ENCODE measurements at regions not wholly inside any gene's neighbourhood (a gene's known extent, or its start where the extent isn't known, plus 50 kb on each side); places are given as distances from the start of the nearest gene placed in this dataset.
"Not testable (repeated sequence)": the region's sequence is repeated elsewhere in the genome, so short reads cannot be mapped to it uniquely, and the experiment has no call there.

DNA sequence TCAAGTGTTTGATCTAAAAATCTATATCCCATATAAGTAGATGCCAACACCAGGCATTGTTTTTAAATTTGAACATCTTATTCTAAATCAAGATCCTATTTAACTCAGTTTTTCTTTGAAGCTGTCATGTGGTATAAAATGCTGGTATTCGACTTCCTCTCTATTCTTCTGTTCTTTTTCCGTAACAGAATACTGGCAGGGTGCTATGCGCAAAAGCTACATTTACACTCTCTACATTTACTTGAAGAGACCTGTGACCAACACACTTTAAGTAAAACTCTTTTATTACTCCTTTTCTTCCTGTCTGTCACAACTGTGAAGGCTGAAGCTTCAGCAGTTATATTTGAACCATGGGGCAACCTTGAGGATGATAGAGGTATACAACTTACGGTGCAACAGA lies 612.8 kb downstream of the C4orf33 start:
- in situ Hi-C loops (cut with HindIII; ENCODE audit: low pct_unique_long_range_greater_than_20kb, low sequenced_read_pairs) = no loop called here
- DNase-seq (ENCODE audit: low read depth) = no peak

- no peak for DNase-seq (ENCODE audit: low read depth)
- in situ Hi-C loops (cut with HindIII; ENCODE audit: low pct_unique_long_range_greater_than_20kb, low sequenced_read_pairs) = no loop called here
These were observed 642.2 kb downstream of the C4orf33 start for GRCh38 chr4:129738175-129738574.

DNA sequence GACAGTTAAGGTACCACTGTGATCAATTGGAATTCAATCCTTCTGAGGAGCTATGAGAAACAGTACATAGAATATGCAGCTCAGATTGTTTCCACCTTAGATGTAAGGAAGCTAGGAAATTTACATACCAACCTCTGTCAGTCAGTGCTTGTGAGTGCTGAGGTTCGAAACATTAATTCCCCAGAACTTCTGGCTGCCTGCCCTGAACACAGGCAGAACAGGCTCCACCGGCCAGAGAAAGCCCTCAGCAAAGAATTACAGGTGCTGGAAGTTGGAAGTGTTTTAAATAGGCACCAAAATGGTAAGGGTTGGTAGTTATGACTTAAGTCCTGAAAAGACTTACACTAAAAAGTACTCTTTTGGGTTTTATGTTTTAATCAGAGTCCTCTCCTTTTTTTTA lies 651.8 kb downstream of the C4orf33 start:
- DNase-seq (ENCODE audit: low read depth) = no peak
- in situ Hi-C loops (cut with HindIII; ENCODE audit: low pct_unique_long_range_greater_than_20kb, low sequenced_read_pairs) = no loop called here

GRCh38 chr4:129748991-129749390 lies 653.0 kb downstream of the C4orf33 start:
- in situ Hi-C loops (cut with HindIII; ENCODE audit: low pct_unique_long_range_greater_than_20kb, low sequenced_read_pairs) = no loop called here
- no peak for DNase-seq (ENCODE audit: low read depth)

GRCh38 chr4:129751646-129752045 lies 655.7 kb downstream of the C4orf33 start:
- in situ Hi-C loops (cut with HindIII; ENCODE audit: low pct_unique_long_range_greater_than_20kb, low sequenced_read_pairs) = no loop called here

DNA sequence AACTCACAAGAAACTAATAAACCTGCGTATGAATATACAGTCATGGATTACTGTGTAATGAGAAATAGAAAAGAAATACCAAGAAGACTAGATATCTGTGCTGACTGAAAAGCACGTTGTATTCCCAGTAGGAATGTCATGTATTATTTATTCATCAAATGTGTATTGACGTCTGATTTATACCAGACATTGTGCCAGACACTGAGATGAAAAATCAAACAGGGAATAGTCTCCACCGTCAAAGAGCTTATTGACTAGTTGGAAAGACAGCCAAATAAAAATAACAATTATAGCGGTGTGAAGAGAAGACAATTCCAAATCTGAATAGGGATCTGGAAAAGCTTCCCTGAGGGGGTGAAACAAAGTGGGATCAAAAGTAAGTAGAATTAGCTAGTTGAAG lies 687.6 kb downstream of the C4orf33 start:
- in situ Hi-C loops (cut with HindIII; ENCODE audit: low pct_unique_long_range_greater_than_20kb, low sequenced_read_pairs) = no loop called here

More at GRCh38 chr4:129751646-129752045, 655.7 kb downstream of the C4orf33 start:
- no peak for DNase-seq (ENCODE audit: low read depth)

GRCh38 chr4:129788486-129788885 lies 692.5 kb downstream of the C4orf33 start:
- no peak for DNase-seq (ENCODE audit: low read depth)
- in situ Hi-C loops (cut with HindIII; ENCODE audit: low pct_unique_long_range_greater_than_20kb, low sequenced_read_pairs) = no loop called here

More for the DNA sequence above, 687.6 kb downstream of the C4orf33 start:
- DNase-seq (ENCODE audit: low read depth) = no peak

GRCh38 chr4:129804461-129804981 lies 708.6 kb downstream of the C4orf33 start:
- in situ Hi-C loops (cut with HindIII; ENCODE audit: low pct_unique_long_range_greater_than_20kb, low sequenced_read_pairs) = no loop called here
- DNase-seq (ENCODE audit: low read depth) = no peak

DNA sequence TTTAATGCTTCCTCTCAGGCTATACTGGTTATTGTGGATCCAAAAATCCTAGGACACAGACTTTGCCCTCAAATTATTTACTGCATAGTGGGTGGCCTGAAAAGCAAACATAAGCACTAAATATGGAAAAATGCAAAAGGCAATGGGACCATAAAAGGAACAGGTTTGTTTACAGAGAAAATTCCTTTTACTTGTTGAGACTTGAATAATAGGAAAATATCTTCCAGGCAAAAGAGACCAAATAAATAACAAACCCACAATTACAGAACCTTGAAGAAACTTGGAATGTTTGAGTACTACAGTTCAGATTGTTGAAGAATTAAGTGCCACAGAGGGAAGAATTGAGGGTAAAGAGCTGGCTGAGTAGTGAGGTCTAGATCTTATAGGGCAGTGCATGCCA lies 711.0 kb downstream of the C4orf33 start:
- no peak for DNase-seq (ENCODE audit: low read depth)
- in situ Hi-C loops (cut with HindIII; ENCODE audit: low pct_unique_long_range_greater_than_20kb, low sequenced_read_pairs) = no loop called here

GRCh38 chr4:129808242-129808641 lies 712.3 kb downstream of the C4orf33 start:
- in situ Hi-C loops (cut with HindIII; ENCODE audit: low pct_unique_long_range_greater_than_20kb, low sequenced_read_pairs) = no loop called here
- no peak for DNase-seq (ENCODE audit: low read depth)

- in situ Hi-C loops (cut with HindIII; ENCODE audit: low pct_unique_long_range_greater_than_20kb, low sequenced_read_pairs) = no loop called here
- DNase-seq (ENCODE audit: low read depth) = no peak
These were observed 725.1 kb downstream of the C4orf33 start for GRCh38 chr4:129821073-129821472.

DNA sequence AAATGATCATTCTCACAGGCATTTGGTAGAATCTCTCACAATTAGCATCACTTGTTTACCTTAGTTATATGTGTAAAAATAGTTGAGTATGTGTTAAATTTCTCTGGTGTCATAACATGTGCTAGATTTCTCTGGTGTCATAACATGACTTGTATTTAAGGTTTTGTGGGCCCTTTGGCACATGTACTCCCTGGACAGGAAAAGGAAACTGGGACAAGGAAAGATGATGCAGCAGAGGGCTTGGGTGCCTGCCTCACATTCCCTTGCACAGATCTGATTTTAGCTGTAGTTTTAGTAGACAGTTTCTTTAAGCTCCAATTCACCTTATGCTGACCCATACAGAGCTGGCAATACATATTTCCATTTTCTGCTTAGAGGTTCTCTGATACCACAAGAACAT lies 726.0 kb downstream of the C4orf33 start:
- in situ Hi-C loops (cut with HindIII; ENCODE audit: low pct_unique_long_range_greater_than_20kb, low sequenced_read_pairs) = no loop called here
- no peak for DNase-seq (ENCODE audit: low read depth)

GRCh38 chr4:129822701-129823100 lies 726.7 kb downstream of the C4orf33 start:
- in situ Hi-C loops (cut with HindIII; ENCODE audit: low pct_unique_long_range_greater_than_20kb, low sequenced_read_pairs) = no loop called here
- no peak for DNase-seq (ENCODE audit: low read depth)

DNA sequence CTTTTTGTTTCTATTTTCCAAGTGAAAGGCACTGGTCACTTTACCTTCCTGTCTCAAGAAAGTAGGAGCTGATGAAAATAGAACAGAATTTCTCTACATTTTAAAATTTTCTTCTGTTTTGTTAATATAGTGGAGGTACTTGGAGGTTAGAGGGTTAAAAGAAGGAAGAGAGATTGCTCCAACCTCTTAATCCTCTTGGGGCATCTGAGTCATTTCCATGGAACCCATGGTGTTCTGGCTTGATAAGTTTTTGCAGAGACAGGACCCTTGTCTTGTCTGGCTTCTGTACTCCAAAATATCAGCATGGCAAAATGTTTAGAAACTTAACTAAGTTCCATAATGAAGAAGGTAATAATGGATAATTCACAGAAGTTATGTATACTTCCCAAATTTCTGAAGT lies 727.2 kb downstream of the C4orf33 start:
- no peak for DNase-seq (ENCODE audit: low read depth)
- in situ Hi-C loops (cut with HindIII; ENCODE audit: low pct_unique_long_range_greater_than_20kb, low sequenced_read_pairs) = no loop called here

GRCh38 chr4:129829373-129829772 lies 733.4 kb downstream of the C4orf33 start:
- no peak for DNase-seq (ENCODE audit: low read depth)
- in situ Hi-C loops (cut with HindIII; ENCODE audit: low pct_unique_long_range_greater_than_20kb, low sequenced_read_pairs) = no loop called here

DNA sequence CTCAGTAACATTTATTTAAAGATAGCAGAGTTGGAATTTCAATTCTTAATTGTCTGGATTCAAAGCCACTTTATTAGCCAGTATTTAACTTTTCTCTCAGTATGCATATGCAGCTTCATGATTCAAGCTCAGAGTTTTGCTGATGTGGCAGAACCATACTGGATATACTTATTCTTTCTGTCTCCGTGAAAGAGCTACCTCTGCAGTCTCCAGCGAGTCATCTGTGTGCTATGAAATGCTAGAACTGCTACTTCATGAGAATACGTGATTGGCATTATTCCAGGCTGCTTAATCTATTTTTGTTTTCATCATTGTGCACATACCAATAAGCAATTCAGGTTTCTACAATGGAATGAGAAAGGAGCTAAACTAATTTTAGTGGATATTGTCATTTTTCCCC lies 743.7 kb downstream of the C4orf33 start:
- DNase-seq (ENCODE audit: low read depth) = no peak
- in situ Hi-C loops (cut with HindIII; ENCODE audit: low pct_unique_long_range_greater_than_20kb, low sequenced_read_pairs) = no loop called here

- DNase-seq (ENCODE audit: low read depth) = no peak
- in situ Hi-C loops (cut with HindIII; ENCODE audit: low pct_unique_long_range_greater_than_20kb, low sequenced_read_pairs) = no loop called here
These were observed 746.1 kb downstream of the C4orf33 start for GRCh38 chr4:129842096-129842495.

DNA sequence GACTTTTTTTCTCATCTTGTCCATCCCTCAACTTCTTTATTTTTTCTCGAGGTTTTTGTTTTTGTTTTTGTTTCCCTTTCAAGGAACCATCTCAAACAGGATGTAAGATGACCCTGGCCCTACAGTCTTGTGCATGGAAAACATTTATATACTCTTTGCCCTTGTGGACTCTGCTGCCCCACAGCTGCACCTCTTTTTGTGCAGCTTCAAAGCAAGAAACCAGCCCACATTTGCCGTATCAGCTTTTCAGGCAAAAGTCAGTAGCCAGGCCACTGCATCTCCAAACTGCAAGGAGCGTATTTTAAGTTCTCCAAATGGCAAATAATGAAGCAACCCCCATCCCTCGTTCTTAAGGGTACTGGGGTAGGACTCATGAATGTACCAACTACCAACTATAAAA lies 756.5 kb downstream of the C4orf33 start:
- in situ Hi-C loops (cut with HindIII; ENCODE audit: low pct_unique_long_range_greater_than_20kb, low sequenced_read_pairs) = no loop called here
- no peak for DNase-seq (ENCODE audit: low read depth)

DNA sequence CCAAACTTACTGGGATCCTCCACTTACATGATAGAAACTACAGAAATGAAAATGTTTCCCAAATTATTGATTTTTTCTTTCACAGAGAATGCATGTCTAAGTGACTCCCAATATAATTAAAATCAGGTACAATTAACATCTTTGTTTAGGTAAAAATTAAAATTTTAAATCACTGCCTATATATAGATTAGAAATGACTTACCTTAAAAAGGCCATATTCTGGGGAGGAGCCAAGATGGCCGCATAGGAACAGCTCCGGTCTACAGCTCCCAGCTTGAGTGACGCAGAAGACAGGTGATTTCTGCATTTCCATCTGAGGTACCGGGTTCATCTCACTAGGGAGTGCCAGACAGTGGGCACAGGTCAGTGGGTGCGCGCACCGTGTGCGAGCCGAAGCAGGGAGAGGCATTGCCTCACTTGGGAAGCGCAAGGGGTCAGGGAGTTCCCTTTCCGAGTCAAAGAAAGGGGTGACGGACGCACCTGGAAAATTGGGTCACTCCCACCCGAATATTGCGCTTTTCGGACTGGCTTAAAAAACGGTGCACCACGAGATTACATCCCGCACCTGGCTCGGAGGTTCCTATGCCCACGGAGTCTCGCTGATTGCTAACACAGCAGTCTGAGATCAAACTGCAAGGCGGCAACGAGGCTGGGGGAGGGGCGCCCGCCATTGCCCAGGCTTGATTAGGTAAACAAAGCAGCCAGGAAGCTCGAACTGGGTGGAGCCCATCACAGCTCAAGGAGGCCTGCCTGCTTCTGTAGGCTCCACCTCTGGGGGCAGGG lies 757.9 kb downstream of the C4orf33 start:
- in situ Hi-C loops (cut with HindIII; ENCODE audit: low pct_unique_long_range_greater_than_20kb, low sequenced_read_pairs); DNase-seq (ENCODE audit: low read depth): not testable (repeated sequence)

DNA sequence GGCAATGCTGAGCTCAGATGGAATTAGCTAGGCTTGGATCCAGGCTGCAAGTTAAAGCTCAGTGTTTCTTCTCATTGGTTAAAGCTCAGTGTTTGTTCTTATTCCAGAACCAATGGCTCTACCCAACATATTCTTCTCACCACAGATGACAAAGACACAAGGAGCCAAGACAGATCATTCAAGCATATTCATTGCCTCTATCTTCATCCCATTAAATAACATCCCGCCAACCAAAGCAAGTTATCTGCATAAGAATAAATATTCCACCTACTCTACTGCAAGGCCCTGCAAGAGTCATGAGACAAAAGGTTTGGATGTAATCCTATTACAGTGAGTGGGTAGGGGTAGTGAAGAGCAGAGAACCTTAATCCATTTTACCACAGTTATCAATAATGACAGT lies 766.5 kb downstream of the C4orf33 start:
- in situ Hi-C loops (cut with HindIII; ENCODE audit: low pct_unique_long_range_greater_than_20kb, low sequenced_read_pairs) = no loop called here
- no peak for DNase-seq (ENCODE audit: low read depth)
